IPS DF 6.9 (cell line): ENCODE measurements at regions not wholly inside any gene's neighbourhood (a gene's known extent, or its start where the extent isn't known, plus 50 kb on each side); places are given as distances from the start of the nearest gene placed in this dataset.

Source experiments
- DNase-seq: peaks from one replicate; pipeline ENCODE4 v3.0.0-alpha.2; 2013; ENCODE audit warnings: low read depth, low spot score
- H3K27ac ChIP-seq: one replicate; pipeline ENCODE4 v1.5.1; 2013; ENCODE audit warnings: low read length, control low read depth
- H3K27me3 ChIP-seq: 2 replicates; pipeline ENCODE4 v1.6.1; 2013; ENCODE audit warnings: mild to moderate bottlenecking, low read length; ENCODE audit not compliant: control insufficient read depth, insufficient read depth
- H3K36me3 ChIP-seq: 2 replicates; pipeline ENCODE4 v1.6.1; 2013; ENCODE audit warnings: low read length; ENCODE audit not compliant: control insufficient read depth, insufficient read depth
- H3K4me1 ChIP-seq: 2 replicates; pipeline ENCODE4 v1.6.1; 2013; ENCODE audit warnings: low read length; ENCODE audit not compliant: control insufficient read depth, insufficient read depth
- H3K4me3 ChIP-seq: 2 replicates; pipeline ENCODE4 v1.5.1; 2013; ENCODE audit warnings: mild to moderate bottlenecking, low read length
- H3K9me3 ChIP-seq: 2 replicates; pipeline ENCODE4 v1.6.1; 2013; ENCODE audit warnings: low read length, inconsistent platforms; ENCODE audit not compliant: control insufficient read depth, insufficient read depth
- WGBS: extraction: QIAGEN DNeasy Blood & Tissue Kit; methylation state at CpG from one replicate; pipeline ENCODE4 v1.1.7; 2013; ENCODE audit warnings: mixed read lengths, missing lambda C conversion rate; ENCODE audit not compliant: insufficient read length, insufficient coverage; 5-methylcytosine and 5-hydroxymethylcytosine counted together

DNA sequence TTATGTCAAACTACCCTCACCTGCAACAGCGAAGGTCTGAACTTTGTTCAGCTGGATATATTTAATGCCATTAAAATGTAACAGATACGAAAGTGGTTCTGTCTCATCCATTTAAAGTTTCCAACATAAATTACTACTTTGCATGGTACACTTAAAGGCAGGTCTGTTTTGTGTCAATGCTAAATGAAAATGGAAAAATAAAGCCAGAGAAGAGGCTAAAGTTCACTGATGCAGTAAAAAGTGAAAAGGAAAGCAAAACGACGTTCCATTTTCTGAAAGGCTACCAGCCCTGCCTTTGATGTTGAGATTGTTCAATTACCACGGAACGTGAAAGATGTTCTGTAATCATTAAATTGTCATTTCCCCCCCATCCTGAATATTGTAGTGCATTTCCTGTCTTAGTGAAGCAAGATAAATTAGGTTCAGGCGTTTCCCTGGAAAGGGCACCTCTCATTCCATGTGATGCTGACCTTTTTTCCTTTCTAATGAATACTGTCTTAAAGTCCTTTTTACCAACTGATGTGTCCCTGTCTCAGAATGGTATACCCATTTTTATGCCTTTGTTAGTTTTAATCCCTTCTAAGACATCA, 334.7 kb upstream of the JAG1 start:
- WGBS: no CpG with 5 or more reads among the region's 7 CpGs

DNA sequence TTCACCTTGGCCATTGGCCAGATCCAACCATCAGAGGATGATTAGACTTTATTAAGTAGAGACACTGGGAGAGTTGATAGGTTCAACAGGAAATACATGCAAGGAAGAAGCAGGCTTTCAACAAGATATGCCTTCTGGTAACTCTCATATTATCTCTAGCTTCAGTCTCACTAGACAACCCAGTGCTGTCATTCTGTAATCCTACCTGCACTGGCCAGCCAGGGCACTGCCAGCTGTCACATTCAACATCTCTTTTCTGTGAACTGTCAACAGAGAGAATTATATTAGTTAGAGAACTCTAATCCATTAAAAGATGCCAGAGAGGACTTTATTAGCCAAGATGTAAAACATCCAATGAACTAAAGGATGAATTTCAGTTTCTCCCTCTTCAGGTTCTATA, 337.9 kb upstream of the JAG1 start:
- no peak for DNase-seq
- Histone ChIP-seq H3K27ac (no peak overlapping the region), H3K36me3 (no peaks in the 10 kb centered on the region), H3K4me1 (no peaks in the 10 kb centered on the region), H3K27me3 (no peaks in the 10 kb centered on the region), H3K4me3 (no peak overlapping the region), H3K9me3 (no peaks in the 10 kb centered on the region)

More for the DNA sequence above, 334.7 kb upstream of the JAG1 start:
- no peak for DNase-seq
- H3K36me3 ChIP-seq: no peaks in the 10 kb centered on the region
- no peaks in the 10 kb centered on the region for H3K9me3 ChIP-seq
- no peaks in the 10 kb centered on the region for H3K4me1 ChIP-seq
- no peaks in the 10 kb centered on the region for H3K27me3 ChIP-seq
- H3K4me3 ChIP-seq: no peak overlapping the region
- H3K27ac ChIP-seq: no peak overlapping the region

DNA sequence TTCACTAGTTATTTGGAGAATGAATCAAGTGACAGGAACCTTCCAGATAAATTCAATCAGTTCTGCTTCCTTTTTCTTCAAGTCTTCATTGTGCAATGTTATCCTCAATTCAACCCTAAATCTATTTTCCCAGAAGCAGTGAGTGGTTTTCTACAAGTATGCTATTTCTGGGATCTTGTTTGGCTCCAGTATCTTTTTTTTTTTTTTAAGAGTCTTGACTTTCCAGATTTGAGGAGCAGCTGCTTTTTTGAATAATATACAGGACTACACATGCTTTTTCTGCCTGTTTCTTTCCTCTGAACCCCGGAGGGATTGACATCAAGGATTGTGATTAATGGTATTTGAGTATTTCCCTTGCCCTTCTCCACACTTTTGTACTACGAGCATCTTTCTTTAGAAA, 339.2 kb upstream of the JAG1 start:
- no peak for DNase-seq
- WGBS: no CpG with 5 or more reads among the region's 2 CpGs

DNA sequence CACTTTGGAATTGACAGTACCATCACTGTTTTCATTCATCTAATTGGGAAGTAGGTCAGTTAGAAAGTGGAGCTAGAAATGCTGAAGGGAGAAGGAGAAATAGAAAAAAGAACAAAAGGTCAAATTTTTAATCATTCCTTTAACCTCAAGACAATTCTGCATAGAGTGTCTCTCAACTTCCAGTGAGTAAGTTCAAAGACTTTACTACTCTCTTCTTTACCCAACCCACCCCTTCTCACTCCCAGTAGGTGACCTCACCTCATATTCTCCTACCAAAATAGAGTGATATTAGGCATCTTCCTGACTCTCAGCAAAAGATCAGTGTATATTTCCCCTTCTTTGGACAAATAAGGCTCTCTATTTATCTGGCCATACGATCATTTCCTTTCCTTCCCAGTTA, 340.0 kb upstream of the JAG1 start:
- no peak overlapping the region for H3K27ac ChIP-seq
- no peak overlapping the region for H3K4me3 ChIP-seq
- WGBS: no CpG with 5 or more reads among the region's 1 CpG
- no peaks in the 10 kb centered on the region for H3K36me3 ChIP-seq
- H3K9me3 ChIP-seq: no peaks in the 10 kb centered on the region
- DNase-seq: no peak
- no peaks in the 10 kb centered on the region for H3K4me1 ChIP-seq
- H3K27me3 ChIP-seq: no peaks in the 10 kb centered on the region

More for the DNA sequence above, 339.2 kb upstream of the JAG1 start:
- no peak overlapping the region for H3K27ac ChIP-seq
- no peaks in the 10 kb centered on the region for H3K27me3 ChIP-seq
- no peaks in the 10 kb centered on the region for H3K4me1 ChIP-seq
- no peak overlapping the region for H3K4me3 ChIP-seq
- H3K36me3 ChIP-seq: no peaks in the 10 kb centered on the region
- no peaks in the 10 kb centered on the region for H3K9me3 ChIP-seq

DNA sequence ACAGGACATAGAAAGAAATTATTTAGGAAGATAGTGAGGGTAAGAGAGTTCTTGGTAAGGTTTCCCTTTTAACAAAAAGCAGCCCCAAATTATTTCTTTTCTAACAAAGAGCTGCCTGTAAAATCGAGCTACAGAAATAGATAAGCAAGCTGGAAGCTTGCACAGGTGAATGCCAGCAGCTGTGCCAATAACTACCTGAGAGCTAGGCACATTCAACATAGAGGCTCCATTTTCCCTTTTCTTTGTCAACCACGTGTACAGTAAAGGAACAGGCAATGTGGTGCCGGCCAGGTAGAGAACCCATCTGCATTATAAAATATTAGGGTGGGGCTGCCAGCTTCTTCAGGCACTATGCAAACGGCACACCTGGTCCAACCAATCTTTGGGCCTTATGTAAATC, 341.6 kb upstream of the JAG1 start:
- Histone ChIP-seq H3K27ac (no peak overlapping the region), H3K4me1 (no peaks in the 10 kb centered on the region), H3K9me3 (no peaks in the 10 kb centered on the region), H3K27me3 (no peaks in the 10 kb centered on the region), H3K4me3 (no peak overlapping the region), H3K36me3 (no peaks in the 10 kb centered on the region)
- no peak for DNase-seq
- WGBS: no CpG with 5 or more reads among the region's 4 CpGs

DNA sequence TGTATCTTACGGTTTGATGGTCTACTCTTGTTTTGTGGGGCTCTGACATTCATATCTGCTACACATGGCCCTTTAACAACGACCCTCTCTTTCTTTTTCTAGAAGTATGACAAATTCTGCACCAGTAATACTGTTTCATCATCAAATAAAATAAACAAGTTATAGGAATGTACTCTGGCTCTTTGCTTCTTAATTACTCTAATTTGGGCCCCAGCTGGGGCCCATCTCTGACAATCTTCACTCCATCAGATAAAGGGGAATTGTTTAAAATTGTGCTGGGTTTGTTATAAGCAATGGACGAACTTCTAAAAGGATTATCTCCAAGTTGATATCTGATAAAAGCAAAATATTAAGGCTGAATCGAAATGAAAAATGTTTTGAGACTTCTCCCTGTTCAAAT, 343.6 kb upstream of the JAG1 start:
- Histone ChIP-seq H3K4me1 (no peaks in the 10 kb centered on the region), H3K9me3 (no peaks in the 10 kb centered on the region), H3K27me3 (no peaks in the 10 kb centered on the region), H3K36me3 (no peaks in the 10 kb centered on the region), H3K27ac (no peak overlapping the region), H3K4me3 (no peak overlapping the region)
- no CpG with 5 or more reads among the region's 4 CpGs for WGBS
- DNase-seq: no peak

DNA sequence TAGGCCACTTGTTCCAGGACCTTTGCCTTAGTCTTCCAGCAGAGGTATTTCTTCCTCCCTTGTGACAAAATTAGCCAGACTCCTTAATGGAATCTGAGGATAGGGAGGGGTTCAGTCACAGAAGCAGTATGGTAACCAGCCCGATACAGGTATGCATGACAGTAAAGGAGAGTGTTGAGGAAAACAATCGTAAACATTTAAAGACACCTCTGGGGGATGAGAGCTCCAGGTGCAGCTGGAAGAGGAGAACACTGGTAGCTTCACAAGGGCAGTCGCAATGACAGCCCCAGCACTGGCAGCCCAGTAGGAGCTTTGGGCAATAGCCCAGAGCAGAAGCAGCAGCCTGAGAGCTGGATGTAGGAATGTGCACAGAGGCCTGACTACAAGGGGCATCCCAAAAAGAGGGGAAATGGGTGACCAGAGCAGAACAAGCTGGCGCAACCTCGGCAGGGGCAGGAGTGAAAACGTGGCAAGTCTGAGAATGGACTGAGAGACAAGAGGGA, 344.9 kb upstream of the JAG1 start:
- Histone ChIP-seq H3K9me3 (no peaks in the 10 kb centered on the region), H3K36me3 (no peaks in the 10 kb centered on the region), H3K4me3 (no peak overlapping the region), H3K4me1 (no peaks in the 10 kb centered on the region), H3K27ac (no peak overlapping the region), H3K27me3 (no peaks in the 10 kb centered on the region)
- no CpG with 5 or more reads among the region's 6 CpGs for WGBS
- DNase-seq: no peak

DNA sequence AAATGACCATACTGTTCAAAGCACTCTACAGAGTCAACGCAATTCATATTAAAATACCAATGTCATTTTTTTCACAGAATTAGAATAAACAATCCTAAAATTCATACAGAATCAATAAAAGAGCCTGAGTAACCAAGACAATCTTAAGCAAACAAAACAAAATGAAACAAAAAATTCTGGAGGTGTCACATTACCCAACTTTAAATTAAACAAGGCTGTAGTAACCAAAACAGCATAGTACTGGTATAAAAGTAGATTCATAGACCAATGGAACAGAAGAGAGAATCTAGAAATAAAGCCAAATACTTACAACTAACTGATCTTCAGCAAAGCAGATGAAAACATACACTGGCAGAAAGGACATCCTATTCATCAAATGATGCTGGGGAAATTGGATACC, 346.9 kb upstream of the JAG1 start:
- Histone ChIP-seq H3K36me3 (no peaks in the 10 kb centered on the region), H3K4me3 (no peak overlapping the region), H3K27ac (no peak overlapping the region), H3K27me3 (no peaks in the 10 kb centered on the region), H3K9me3 (no peaks in the 10 kb centered on the region), H3K4me1 (no peaks in the 10 kb centered on the region)
- no peak for DNase-seq
- WGBS: no CpG with 5 or more reads among the region's 1 CpG

DNA sequence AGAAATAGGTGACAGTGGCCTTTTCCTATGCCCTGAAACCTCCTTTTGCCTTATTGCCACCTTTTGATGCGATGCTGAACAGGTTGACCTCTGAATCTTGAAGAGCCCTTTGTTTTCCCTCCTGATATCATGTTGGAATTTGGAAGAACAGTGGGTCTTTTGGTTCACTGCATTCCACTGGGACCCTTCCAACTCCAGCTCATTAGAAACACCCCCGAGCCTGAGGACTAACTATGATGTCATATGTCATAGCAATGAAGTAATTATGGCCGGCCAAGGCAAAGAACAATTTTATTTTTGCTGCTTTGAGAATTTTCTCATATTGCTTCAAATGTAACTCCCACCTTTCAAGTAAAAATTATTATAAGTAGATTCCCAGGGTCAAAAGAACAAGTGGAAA, 353.4 kb upstream of the JAG1 start:
- H3K9me3 ChIP-seq: no peaks in the 10 kb centered on the region
- no peak overlapping the region for H3K4me3 ChIP-seq
- no peak for DNase-seq
- no CpG with 5 or more reads among the region's 3 CpGs for WGBS
- H3K4me1 ChIP-seq: no peaks in the 10 kb centered on the region
- no peaks in the 10 kb centered on the region for H3K36me3 ChIP-seq
- no peak overlapping the region for H3K27ac ChIP-seq
- no peaks in the 10 kb centered on the region for H3K27me3 ChIP-seq

DNA sequence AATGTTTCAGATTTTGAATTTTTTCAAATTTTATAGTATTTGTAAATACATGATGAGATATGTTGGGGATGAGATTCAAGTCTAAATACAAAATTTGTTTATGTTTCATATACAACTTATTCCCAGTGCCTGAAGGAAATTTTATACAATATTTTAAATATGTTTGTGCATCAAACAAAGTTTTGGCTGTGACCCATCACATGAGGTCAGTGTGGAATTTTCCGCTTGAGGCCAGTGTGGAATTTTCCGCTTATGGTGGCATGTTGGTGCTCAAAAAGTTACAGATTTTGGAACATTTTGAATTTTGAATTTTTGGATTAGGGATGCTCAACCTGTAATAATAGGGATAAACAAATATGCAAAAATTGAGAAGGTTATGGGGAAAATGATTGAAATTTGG, 356.6 kb upstream of the JAG1 start:
- no CpG with 5 or more reads among the region's 2 CpGs for WGBS
- Histone ChIP-seq H3K4me1 (no peaks in the 10 kb centered on the region), H3K27me3 (no peaks in the 10 kb centered on the region), H3K9me3 (no peaks in the 10 kb centered on the region), H3K36me3 (no peaks in the 10 kb centered on the region), H3K27ac (no peak overlapping the region), H3K4me3 (no peak overlapping the region)
- no peak for DNase-seq

DNA sequence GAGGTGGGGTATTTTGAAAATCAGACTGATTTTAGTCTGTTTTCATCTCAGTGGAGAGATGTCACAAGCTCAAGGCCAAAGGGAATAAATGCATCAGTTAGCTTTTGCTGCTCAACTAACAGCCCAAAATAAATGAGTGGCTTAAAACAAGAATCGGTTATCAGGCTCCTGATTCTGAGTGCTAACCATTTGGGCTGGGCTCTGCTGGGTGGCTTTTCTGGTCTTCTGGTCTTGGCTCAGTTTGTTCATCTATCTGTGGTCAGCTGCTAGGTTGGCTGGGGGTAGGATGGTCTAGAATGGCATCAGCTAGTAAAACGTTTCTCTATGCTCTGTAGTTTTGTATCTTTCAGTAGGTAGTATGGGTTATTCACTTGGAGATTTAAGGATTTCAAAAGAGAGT, 357.5 kb upstream of the JAG1 start:
- no CpG with 5 or more reads among the region's 2 CpGs for WGBS

More for the DNA sequence above, 357.5 kb upstream of the JAG1 start:
- Histone ChIP-seq H3K36me3 (no peaks in the 10 kb centered on the region), H3K27me3 (no peaks in the 10 kb centered on the region), H3K4me1 (no peaks in the 10 kb centered on the region), H3K9me3 (no peaks in the 10 kb centered on the region), H3K27ac (no peak overlapping the region), H3K4me3 (no peak overlapping the region)
- no peak for DNase-seq
